Activated naive CD8-positive, alpha-beta T cell treated with anti-CD3 and anti-CD28 coated beads, Interleukin-2, amount 50 U/mL, for 24 hours (primary cell): ENCODE measurements at regions not wholly inside any gene's neighbourhood (a gene's known extent, or its start where the extent isn't known, plus 50 kb on each side); places are given as distances from the start of the nearest gene placed in this dataset.

Experiments
- ATAC-seq: fragments of 150-1000 bp; cut with Tn5 transposase; one replicate; pipeline ENCODE4 v1.10.0; 2021
- DNase-seq: peaks from one replicate; pipeline ENCODE4 v3.0.0; 2021
- H3K27ac Mint-ChIP-seq: one replicate; pipeline ENCODE4 v1.8.0; 2021; ENCODE audit warnings: mild to moderate bottlenecking, mixed read lengths
- H3K27me3 Mint-ChIP-seq: one replicate; pipeline ENCODE4 v1.8.0; 2021; ENCODE audit warnings: mixed read lengths
- H3K36me3 Mint-ChIP-seq: one replicate; pipeline ENCODE4 v1.8.0; 2021; ENCODE audit warnings: low read depth, mixed read lengths
- H3K4me1 Mint-ChIP-seq: one replicate; pipeline ENCODE4 v1.8.0; 2021; ENCODE audit warnings: mixed read lengths
- H3K4me3 Mint-ChIP-seq: one replicate; pipeline ENCODE4 v1.8.0; 2021; ENCODE audit warnings: mild to moderate bottlenecking, moderate library complexity, mixed read lengths
- H3K9me3 Mint-ChIP-seq: one replicate; pipeline ENCODE4 v1.8.0; 2021; ENCODE audit warnings: mixed read lengths

GRCh38 chr4:116839826-116840225, 245.6 kb downstream of the TRAM1L1 start:
- DNase-seq, result no peak
- no peak for ATAC-seq
- Mint-ChIP-seq H3K27me3 (no peaks in the 10 kb centered on the region), H3K9me3 (peaks cover 2% of the 10 kb centered on the region), H3K4me3 (no peak overlapping the region), H3K4me1 (no peaks in the 10 kb centered on the region), H3K27ac (no peak overlapping the region), H3K36me3 (no peaks in the 10 kb centered on the region)

- Mint-ChIP-seq H3K27ac (no peak overlapping the region), H3K9me3 (peaks cover 4% of the 10 kb centered on the region), H3K27me3 (no peaks in the 10 kb centered on the region), H3K4me3 (no peak overlapping the region), H3K4me1 (no peaks in the 10 kb centered on the region), H3K36me3 (no peaks in the 10 kb centered on the region)
- DNase-seq (no peak), ATAC-seq (no peak)
Observed at GRCh38 chr4:116838609-116839008, 246.8 kb downstream of the TRAM1L1 start.

- DNase-seq, result no peak
- ATAC-seq, result no peak
- Mint-ChIP-seq H3K36me3 (no peaks in the 10 kb centered on the region), H3K27ac (no peak overlapping the region), H3K4me1 (no peaks in the 10 kb centered on the region), H3K27me3 (no peaks in the 10 kb centered on the region), H3K9me3 (peaks cover 12% of the 10 kb centered on the region), H3K4me3 (no peak overlapping the region)
Observed at GRCh38 chr4:116829187-116829586, 256.2 kb downstream of the TRAM1L1 start.

- H3K36me3 Mint-ChIP-seq, result no peaks in the 10 kb centered on the region
- no peak overlapping the region for H3K27ac Mint-ChIP-seq
- ATAC-seq, result no peak
- no peak overlapping the region for H3K4me3 Mint-ChIP-seq
- no peak for DNase-seq
- peaks cover 9% of the 10 kb centered on the region for H3K9me3 Mint-ChIP-seq
- no peaks in the 10 kb centered on the region for H3K4me1 Mint-ChIP-seq
- no peaks in the 10 kb centered on the region for H3K27me3 Mint-ChIP-seq
Observed at GRCh38 chr4:116824172-116824571, 261.2 kb downstream of the TRAM1L1 start.

- Mint-ChIP-seq H3K9me3 (peaks cover 5% of the 10 kb centered on the region), H3K4me1 (no peaks in the 10 kb centered on the region), H3K27me3 (no peaks in the 10 kb centered on the region), H3K36me3 (no peaks in the 10 kb centered on the region), H3K4me3 (no peak overlapping the region), H3K27ac (no peak overlapping the region)
- no peak for DNase-seq
- ATAC-seq, result no peak
Observed at GRCh38 chr4:116811730-116812129, 273.6 kb downstream of the TRAM1L1 start.

DNA sequence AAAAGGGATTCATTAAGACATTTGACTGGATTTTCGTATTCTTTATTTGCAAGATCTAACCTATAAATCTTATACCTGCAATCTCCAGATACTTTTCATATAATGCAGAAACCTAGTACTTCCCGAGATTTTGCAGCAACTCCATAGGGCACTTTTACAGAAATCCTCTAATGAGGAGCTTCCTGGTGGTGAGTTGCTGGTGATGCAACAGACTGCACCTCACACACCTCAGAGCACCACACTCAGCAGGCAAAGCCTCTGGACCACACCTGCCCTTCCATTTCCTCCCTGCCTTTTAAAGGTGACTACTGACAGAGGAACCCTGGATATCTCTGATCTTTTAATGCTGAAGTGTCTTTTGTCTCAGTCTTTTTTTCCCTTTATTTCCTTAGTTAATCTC, 289.4 kb downstream of the TRAM1L1 start:
- DNase-seq, result no peak
- H3K27me3 Mint-ChIP-seq, result no peaks in the 10 kb centered on the region
- H3K36me3 Mint-ChIP-seq, result no peaks in the 10 kb centered on the region
- H3K4me1 Mint-ChIP-seq, result no peaks in the 10 kb centered on the region
- H3K9me3 Mint-ChIP-seq, result peaks cover 4% of the 10 kb centered on the region
- no peak for ATAC-seq
- H3K27ac Mint-ChIP-seq, result no peak overlapping the region
- no peak overlapping the region for H3K4me3 Mint-ChIP-seq

DNA sequence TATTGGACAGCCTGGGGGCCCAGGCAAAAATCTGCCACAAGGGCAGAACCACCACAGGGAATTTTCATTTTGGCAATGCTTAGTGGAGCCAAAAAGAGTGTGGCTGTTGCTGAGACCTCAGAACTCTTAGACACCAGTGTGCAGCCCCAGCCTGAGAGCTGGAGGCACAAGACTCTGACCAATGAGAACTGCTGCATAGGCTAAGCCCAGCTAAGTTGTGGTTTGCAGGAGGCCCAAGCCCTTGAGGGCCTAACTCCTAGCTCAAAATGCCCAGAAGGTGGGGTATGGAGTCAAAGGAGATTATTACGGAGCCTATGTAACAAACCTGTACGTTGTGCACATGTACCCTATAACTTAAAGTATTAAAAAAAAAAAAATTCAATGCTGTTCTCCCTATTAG, 296.7 kb downstream of the TRAM1L1 start:
- Mint-ChIP-seq H3K36me3 (no peaks in the 10 kb centered on the region), H3K9me3 (peaks cover 3% of the 10 kb centered on the region), H3K27me3 (no peaks in the 10 kb centered on the region), H3K27ac (no peak overlapping the region), H3K4me3 (no peak overlapping the region), H3K4me1 (no peaks in the 10 kb centered on the region)
- no peak for DNase-seq
- no peak for ATAC-seq

- Mint-ChIP-seq H3K27ac (no peak overlapping the region), H3K9me3 (peaks cover 4% of the 10 kb centered on the region), H3K36me3 (no peaks in the 10 kb centered on the region), H3K4me1 (no peaks in the 10 kb centered on the region), H3K4me3 (no peak overlapping the region), H3K27me3 (no peaks in the 10 kb centered on the region)
- ATAC-seq (no peak), DNase-seq (no peak)
Observed at GRCh38 chr4:116755051-116755450, 330.3 kb downstream of the TRAM1L1 start.

- H3K36me3 Mint-ChIP-seq, result no peaks in the 10 kb centered on the region
Observed at GRCh38 chr4:116752027-116752426, 333.3 kb downstream of the TRAM1L1 start.

GRCh38 chr4:116736756-116737155, 348.6 kb downstream of the TRAM1L1 start:
- Mint-ChIP-seq H3K27me3 (no peaks in the 10 kb centered on the region), H3K9me3 (no peaks in the 10 kb centered on the region), H3K36me3 (no peaks in the 10 kb centered on the region), H3K27ac (no peak overlapping the region), H3K4me1 (no peaks in the 10 kb centered on the region), H3K4me3 (no peak overlapping the region)
- ATAC-seq (no peak), DNase-seq (no peak)

More at GRCh38 chr4:116752027-116752426, 333.3 kb downstream of the TRAM1L1 start:
- Mint-ChIP-seq H3K27me3 (no peaks in the 10 kb centered on the region), H3K4me1 (no peaks in the 10 kb centered on the region), H3K4me3 (no peak overlapping the region), H3K9me3 (peaks cover 4% of the 10 kb centered on the region), H3K27ac (no peak overlapping the region)
- DNase-seq (no peak), ATAC-seq (no peak)

DNA sequence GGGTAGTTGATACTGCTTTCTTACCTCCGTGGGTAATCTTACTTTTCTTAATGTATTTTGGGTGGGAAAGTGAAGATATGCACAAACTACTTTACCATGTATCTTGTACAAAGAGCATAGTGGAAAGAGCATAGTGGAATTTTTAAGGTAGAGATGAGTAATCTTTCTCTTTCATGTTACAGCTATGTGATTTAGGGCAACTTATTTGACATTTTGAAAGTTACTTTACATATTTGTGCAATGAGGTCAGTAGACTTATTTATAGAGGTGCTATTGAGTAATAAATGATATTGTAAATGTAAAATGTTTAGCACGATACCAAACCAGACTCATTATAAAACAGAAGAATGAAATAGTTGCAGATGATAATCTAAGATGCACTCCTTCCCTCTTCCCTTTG, 351.2 kb downstream of the TRAM1L1 start:
- Mint-ChIP-seq H3K36me3 (no peaks in the 10 kb centered on the region), H3K4me1 (no peaks in the 10 kb centered on the region), H3K27me3 (no peaks in the 10 kb centered on the region), H3K9me3 (no peaks in the 10 kb centered on the region), H3K4me3 (no peak overlapping the region), H3K27ac (no peak overlapping the region)
- DNase-seq (no peak), ATAC-seq (no peak)

DNA sequence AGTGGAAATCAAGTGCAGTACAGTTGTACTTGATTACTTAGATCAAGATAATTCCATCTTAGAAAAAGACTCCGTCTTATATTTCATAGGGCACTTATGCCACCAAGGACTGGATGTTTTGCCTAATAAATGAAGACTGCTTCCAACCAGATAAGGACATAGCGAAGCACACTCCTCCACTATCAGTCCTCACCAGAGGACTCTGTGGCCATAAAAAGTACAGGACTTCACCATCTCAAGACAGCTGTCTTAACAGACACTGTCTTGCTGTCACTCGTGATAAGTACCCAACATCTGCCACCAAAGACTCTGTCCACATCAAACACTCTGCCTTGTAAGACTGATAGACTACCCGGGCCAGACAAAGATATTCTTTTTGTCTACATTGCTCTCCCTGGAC, 352.0 kb downstream of the TRAM1L1 start:
- H3K36me3 Mint-ChIP-seq, result no peaks in the 10 kb centered on the region
- H3K4me3 Mint-ChIP-seq, result no peak overlapping the region
- DNase-seq (no peak), ATAC-seq (no peak)
- no peaks in the 10 kb centered on the region for H3K4me1 Mint-ChIP-seq
- H3K27me3 Mint-ChIP-seq, result no peaks in the 10 kb centered on the region
- no peak overlapping the region for H3K27ac Mint-ChIP-seq
- H3K9me3 Mint-ChIP-seq, result no peaks in the 10 kb centered on the region

GRCh38 chr4:116726523-116726922, 358.9 kb downstream of the TRAM1L1 start:
- Mint-ChIP-seq H3K9me3 (no peaks in the 10 kb centered on the region), H3K27me3 (no peaks in the 10 kb centered on the region), H3K36me3 (no peaks in the 10 kb centered on the region), H3K27ac (no peak overlapping the region), H3K4me3 (no peak overlapping the region), H3K4me1 (no peaks in the 10 kb centered on the region)
- no peak for ATAC-seq
- DNase-seq, result no peak

- DNase-seq (no peak), ATAC-seq (no peak)
- Mint-ChIP-seq H3K27ac (no peak overlapping the region), H3K27me3 (no peaks in the 10 kb centered on the region), H3K9me3 (no peaks in the 10 kb centered on the region), H3K36me3 (no peaks in the 10 kb centered on the region), H3K4me3 (no peak overlapping the region), H3K4me1 (no peaks in the 10 kb centered on the region)
Observed at GRCh38 chr4:116724249-116724648, 361.1 kb downstream of the TRAM1L1 start.

DNA sequence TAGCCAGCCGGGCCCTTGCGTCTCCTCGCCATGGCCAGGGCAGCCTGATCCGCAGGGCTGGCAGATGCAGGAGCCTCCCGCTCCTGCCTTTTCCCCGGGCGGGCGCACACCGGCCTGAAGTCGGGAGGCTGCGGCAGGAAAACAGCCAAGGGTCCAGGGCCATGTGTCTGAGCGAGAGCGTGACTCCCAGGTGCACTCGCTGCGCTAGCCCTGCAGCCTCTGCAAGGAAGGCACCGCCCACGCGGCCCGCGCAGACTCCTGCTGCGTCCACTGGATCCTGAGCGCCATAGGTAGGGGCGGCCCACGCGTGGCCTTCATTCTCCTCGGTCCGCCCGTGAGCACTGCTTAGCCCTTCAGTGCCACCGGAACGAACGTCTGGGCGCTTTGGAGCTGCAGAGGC, 379.9 kb downstream of the TRAM1L1 start:
- Mint-ChIP-seq H3K4me3 (no peak overlapping the region), H3K27ac (no peak overlapping the region), H3K36me3 (no peaks in the 10 kb centered on the region), H3K9me3 (peaks cover 29% of the 10 kb centered on the region), H3K27me3 (no peaks in the 10 kb centered on the region), H3K4me1 (no peaks in the 10 kb centered on the region)
- DNase-seq, result no peak
- ATAC-seq, result no peak

- ATAC-seq, result no peak
- Mint-ChIP-seq H3K4me3 (no peak overlapping the region), H3K27me3 (no peaks in the 10 kb centered on the region), H3K4me1 (no peaks in the 10 kb centered on the region), H3K36me3 (no peaks in the 10 kb centered on the region), H3K9me3 (peaks cover 28% of the 10 kb centered on the region), H3K27ac (no peak overlapping the region)
- no peak for DNase-seq
Observed at GRCh38 chr4:116702949-116703348, 382.4 kb downstream of the TRAM1L1 start.
